LNCaP clone FGC (cell line): ENCODE measurements at regions not wholly inside any gene's neighbourhood (a gene's known extent, or its start where the extent isn't known, plus 50 kb on each side); places are given as distances from the start of the nearest gene placed in this dataset.

ENCODE experiments used
- DNase-seq: peaks from one replicate; pipeline ENCODE4 v3.0.0-alpha.2; 2011; ENCODE audit warnings: low read depth
- H3K4me3 ChIP-seq: 2 replicates; pipeline ENCODE4 v1.5.1; 2011; ENCODE audit warnings: mild to moderate bottlenecking, low read depth, low read length, control low read depth
- CTCF ChIP-seq: IDR thresholded peaks from 2 replicates; pipeline ENCODE4 v1.5.1; 2012; ENCODE audit warnings: mild to moderate bottlenecking; ENCODE audit not compliant: control insufficient read depth, insufficient read depth; ENCODE audit errors: extremely low read depth

- no peak for DNase-seq
- no peak overlapping the region for H3K4me3 ChIP-seq
- TF ChIP-seq CTCF = no peak
Measured at GRCh38 chr11:13098063-13098462, 88.9 kb downstream of the RASSF10 start.

- no peak for TF ChIP-seq CTCF
- no peak overlapping the region for H3K4me3 ChIP-seq
- no peak for DNase-seq
Measured at GRCh38 chr11:13098616-13099289, 89.6 kb downstream of the RASSF10 start.

GRCh38 chr11:13101644-13102512, 92.8 kb downstream of the RASSF10 start:
- TF ChIP-seq CTCF = no peak
- no peak for DNase-seq
- no peak overlapping the region for H3K4me3 ChIP-seq

- DNase-seq = no peak
- TF ChIP-seq CTCF = no peak
- no peak overlapping the region for H3K4me3 ChIP-seq
Measured at GRCh38 chr11:13102513-13102840, 93.4 kb downstream of the RASSF10 start.

GRCh38 chr11:13102865-13103539, 93.9 kb downstream of the RASSF10 start:
- no peak overlapping the region for H3K4me3 ChIP-seq
- no peak for TF ChIP-seq CTCF
- no peak for DNase-seq

GRCh38 chr11:13103962-13104554, 94.9 kb downstream of the RASSF10 start:
- no peak for DNase-seq
- no peak overlapping the region for H3K4me3 ChIP-seq
- no peak for TF ChIP-seq CTCF
